B cell (primary cell): ENCODE measurements at regions not wholly inside any gene's neighbourhood (a gene's known extent, or its start where the extent isn't known, plus 50 kb on each side); places are given as distances from the start of the nearest gene placed in this dataset.

Experiments
- ATAC-seq: fragments of 200-7000 bp; cut with Tn5 transposase; one replicate; pipeline ENCODE4 v1.10.0; 2021; ENCODE audit warnings: low read depth, mild to moderate bottlenecking, moderate number of reproducible peaks, moderate library complexity
- CTCF ChIA-PET: fragments of 350-600 bp; sonication (Branson Sonifier 250); formaldehyde crosslinking; loops from one replicate; lab custom pipeline; 2021; ENCODE audit warnings: antibody characterized with exemption, inconsistent platforms; lab: Charles Lee
- POLR2A ChIA-PET: fragments of 350-600 bp; sonication (Branson Sonifier 250); formaldehyde crosslinking; loops from one replicate; lab custom pipeline; 2021; ENCODE audit warnings: antibody characterized with exemption; lab: Charles Lee
- DNase-seq: peaks from one replicate; pipeline ENCODE4 v3.0.0; 2013
- H2AFZ ChIP-seq: 2 replicates; pipeline ENCODE4 v1.6.1; 2012; ENCODE audit warnings: mild to moderate bottlenecking, low read depth, low read length; ENCODE audit not compliant: insufficient read depth, poor library complexity, severe bottlenecking
- H3K27ac ChIP-seq, 2 donors: 1 replicate in 1 of 2; 2 replicates in 1 of 2; pipeline ENCODE4 v1.5.1; 2012 to 2013; ENCODE audit warnings: low read length in 2 of 2, mild to moderate bottlenecking in 2 of 2, moderate library complexity in 1 of 2
- H3K27me3 ChIP-seq, 4 experiments: fragments of 200-600 bp in 1 of 4; sonication (generic) in 1 of 4; replicated peaks in 1 of 4; 1 replicate in 2 of 4; 2 replicates in 2 of 4; pipeline versions ENCODE4 v1.6.1 to v1.7.0; 2013 to 2016; ENCODE audit warnings: low read length in 3 of 4, mild to moderate bottlenecking in 2 of 4, mixed read lengths in 1 of 4, moderate library complexity in 1 of 4; ENCODE audit not compliant: insufficient read depth in 4 of 4, control insufficient read depth in 3 of 4; ENCODE audit errors: control extremely low read depth in 1 of 4
- H3K36me3 ChIP-seq, 2 experiments: replicated peaks in 1 of 2; 1 replicate in 1 of 2; 2 replicates in 1 of 2; pipeline versions ENCODE4 v1.6.1 to v1.7.1; 2013; ENCODE audit warnings: low read length in 1 of 2; ENCODE audit not compliant: insufficient read depth in 2 of 2, control insufficient read depth in 1 of 2; ENCODE audit errors: control extremely low read depth in 1 of 2, extremely low read depth in 1 of 2
- H3K4me1 ChIP-seq, 2 donors: fragments of 200-600 bp in 1 of 2; sonication (generic) in 1 of 2; 1 replicate in 1 of 2; 2 replicates in 1 of 2; pipeline versions ENCODE4 v1.5.1 to v1.6.1; 2013 to 2017; ENCODE audit warnings: low read length in 2 of 2; ENCODE audit not compliant: control insufficient read depth in 2 of 2, insufficient read depth in 2 of 2
- H3K4me2 ChIP-seq: replicated peaks from 2 replicates; pipeline ENCODE3; 2012; ENCODE audit warnings: mild to moderate bottlenecking, low read depth, low read length; ENCODE audit not compliant: poor library complexity, severe bottlenecking
- H3K4me3 ChIP-seq, 5 experiments: fragments of 200-600 bp in 1 of 5; sonication (generic) in 1 of 5; 1 replicate in 3 of 5; 2 replicates in 2 of 5; pipeline versions ENCODE4 v1.5.1 to v1.7.0; 2011 to 2016; ENCODE audit warnings: low read length in 4 of 5, mild to moderate bottlenecking in 4 of 5, low read depth in 2 of 5, control low read depth in 1 of 5, moderate library complexity in 1 of 5; ENCODE audit not compliant: insufficient read depth in 1 of 5; ENCODE audit errors: control extremely low read depth in 1 of 5, extremely low read depth in 1 of 5
- H3K79me2 ChIP-seq: fragments of 200-600 bp; sonication (generic); one replicate; pipeline ENCODE4 v1.6.0; 2016; ENCODE audit warnings: low read length; ENCODE audit not compliant: control insufficient read depth, insufficient read depth
- H3K9ac ChIP-seq: fragments of 200-600 bp; sonication (generic); 2 replicates; pipeline ENCODE4 v1.6.1; 2017; ENCODE audit warnings: mild to moderate bottlenecking, low read length, moderate library complexity
- H3K9me3 ChIP-seq, 3 donors: one replicate each; pipeline versions ENCODE4 v1.6.1 to v1.7.1; 2013; ENCODE audit warnings: low read length in 2 of 3; ENCODE audit not compliant: control insufficient read depth in 2 of 3, insufficient read depth in 1 of 3; ENCODE audit errors: control extremely low read depth in 1 of 3
- H4K20me1 ChIP-seq: 2 replicates; pipeline ENCODE4 v1.6.0; 2012; ENCODE audit warnings: mild to moderate bottlenecking, low read length; ENCODE audit not compliant: insufficient read depth, control insufficient read depth, poor library complexity, severe bottlenecking
- H3K27ac Mint-ChIP-seq: one replicate; pipeline ENCODE4 v1.8.0; 2021; ENCODE audit warnings: mixed read lengths
- H3K27me3 Mint-ChIP-seq: one replicate; pipeline ENCODE4 v1.8.0; 2021; ENCODE audit warnings: mixed read lengths
- H3K4me1 Mint-ChIP-seq: one replicate; pipeline ENCODE4 v1.8.0; 2021; ENCODE audit warnings: mixed read lengths
- H3K4me3 Mint-ChIP-seq: one replicate; pipeline ENCODE4 v1.8.0; 2021; ENCODE audit warnings: mixed read lengths
- H3K9me3 Mint-ChIP-seq: one replicate; pipeline ENCODE4 v1.8.0; 2022; ENCODE audit warnings: mixed read lengths; ENCODE audit not compliant: insufficient read depth
- EZH2 ChIP-seq: IDR thresholded peaks from 2 replicates; pipeline ENCODE4 v1.6.1; 2012; ENCODE audit warnings: borderline replicate concordance, low read depth, mild to moderate bottlenecking, moderate library complexity, low read length; ENCODE audit not compliant: insufficient read depth, poor library complexity, severe bottlenecking
- WGBS: methylation state at CpG from one replicate; pipeline ENCODE4 v1.1.5; 2013; ENCODE audit warnings: missing lambda C conversion rate; ENCODE audit not compliant: insufficient coverage; 5-methylcytosine and 5-hydroxymethylcytosine counted together
- intact Hi-C: fragments of 100-400 bp; cut with micrococcal nuclease; formaldehyde crosslinking; loops from one replicate; pipeline ENCODE4 v1.10.0; 2022
- TF ChIP-seq, protein P1 (sequence below): fragments of 200-600 bp; IDR thresholded peaks from one replicate; pipeline ENCODE4 v1.8.0; 2022; ENCODE audit warnings: antibody characterized with exemption, mild to moderate bottlenecking

DNA sequence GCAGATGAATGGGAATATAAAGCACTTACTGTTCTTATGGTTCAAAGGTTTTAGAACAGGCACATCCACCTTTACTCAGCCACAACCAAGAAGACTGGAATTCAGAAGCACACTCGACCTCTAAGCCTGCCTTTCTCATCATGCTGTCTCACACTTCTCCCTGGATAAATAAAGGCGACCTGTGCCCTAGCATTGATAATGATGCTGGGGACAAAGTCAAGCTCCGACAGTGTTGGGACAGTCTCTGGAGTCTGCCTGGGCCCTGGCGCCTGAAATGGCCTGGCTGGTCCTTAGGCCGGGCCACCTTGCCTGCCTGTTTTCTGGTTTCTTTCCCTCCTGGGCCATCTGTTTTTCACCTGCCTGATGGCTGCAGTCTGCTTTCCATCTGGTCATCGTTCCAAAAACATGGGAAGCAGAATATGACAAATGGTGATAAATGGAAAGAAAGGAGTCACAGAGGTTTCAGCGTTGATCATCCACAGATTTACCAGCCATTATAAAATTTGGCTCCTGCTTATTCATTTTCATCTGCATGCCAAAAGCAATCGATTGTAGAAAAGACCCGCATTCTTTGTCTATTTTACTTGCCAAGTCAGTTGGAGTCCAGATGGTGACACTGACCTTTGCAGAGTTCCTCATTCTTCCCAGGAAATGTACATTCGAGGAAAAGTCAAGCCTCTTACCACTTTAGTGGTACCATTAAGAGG is 91.2 kb upstream of the KCNJ15 start:
- H3K4me1 Mint-ChIP-seq = no peaks in the 10 kb centered on the region
- no peak overlapping the region for H3K27ac Mint-ChIP-seq
- H3K9me3 Mint-ChIP-seq = no peaks in the 10 kb centered on the region
- Histone ChIP-seq H3K4me2 (no peak overlapping the region), H3K27ac (no peak overlapping the region), H2AFZ (no peak overlapping the region), H3K79me2 (no peaks in the 10 kb centered on the region), H3K36me3 (no peaks in the 10 kb centered on the region), H3K9me3 (no peaks in the 10 kb centered on the region), H4K20me1 (no peaks in the 10 kb centered on the region), H3K4me1 (no peaks in the 10 kb centered on the region), H3K4me3 (no peak overlapping the region), H3K9ac (no peak overlapping the region), H3K27me3 (no peaks in the 10 kb centered on the region)
- ChIA-PET POLR2A (no interaction called here), CTCF (no interaction called here)
- WGBS = 96% methylated on average over 6 of the region's 10 CpGs
- ATAC-seq = no peak
- TF ChIP-seq, protein P1, sequence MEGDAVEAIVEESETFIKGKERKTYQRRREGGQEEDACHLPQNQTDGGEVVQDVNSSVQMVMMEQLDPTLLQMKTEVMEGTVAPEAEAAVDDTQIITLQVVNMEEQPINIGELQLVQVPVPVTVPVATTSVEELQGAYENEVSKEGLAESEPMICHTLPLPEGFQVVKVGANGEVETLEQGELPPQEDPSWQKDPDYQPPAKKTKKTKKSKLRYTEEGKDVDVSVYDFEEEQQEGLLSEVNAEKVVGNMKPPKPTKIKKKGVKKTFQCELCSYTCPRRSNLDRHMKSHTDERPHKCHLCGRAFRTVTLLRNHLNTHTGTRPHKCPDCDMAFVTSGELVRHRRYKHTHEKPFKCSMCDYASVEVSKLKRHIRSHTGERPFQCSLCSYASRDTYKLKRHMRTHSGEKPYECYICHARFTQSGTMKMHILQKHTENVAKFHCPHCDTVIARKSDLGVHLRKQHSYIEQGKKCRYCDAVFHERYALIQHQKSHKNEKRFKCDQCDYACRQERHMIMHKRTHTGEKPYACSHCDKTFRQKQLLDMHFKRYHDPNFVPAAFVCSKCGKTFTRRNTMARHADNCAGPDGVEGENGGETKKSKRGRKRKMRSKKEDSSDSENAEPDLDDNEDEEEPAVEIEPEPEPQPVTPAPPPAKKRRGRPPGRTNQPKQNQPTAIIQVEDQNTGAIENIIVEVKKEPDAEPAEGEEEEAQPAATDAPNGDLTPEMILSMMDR = no peak
- no peak for TF ChIP-seq EZH2
- no peak overlapping the region for H3K4me3 Mint-ChIP-seq
- H3K27me3 Mint-ChIP-seq = peaks cover 4% of the 10 kb centered on the region
- DNase-seq = no peak
- intact Hi-C loops = no loop called here

DNA sequence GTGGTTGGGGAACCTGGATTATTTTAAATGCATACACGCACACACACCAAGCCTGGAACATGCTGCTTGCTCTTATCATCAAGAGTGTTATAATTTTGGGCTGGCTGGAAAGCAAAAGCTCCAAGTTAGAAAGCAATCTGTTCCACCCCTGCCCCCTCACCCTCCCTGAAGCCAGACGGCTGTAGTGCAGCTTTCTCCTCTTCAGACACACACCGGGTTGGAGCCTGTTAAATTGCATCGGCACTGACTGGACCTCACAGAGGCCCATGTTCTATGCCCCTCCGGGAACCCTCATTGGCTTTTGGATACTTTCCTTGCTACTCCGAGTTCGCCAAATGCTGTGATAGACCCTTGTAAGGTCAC is 90.6 kb upstream of the KCNJ15 start:
- Mint-ChIP-seq H3K27me3 (peaks cover 1% of the 10 kb centered on the region), H3K4me3 (no peak overlapping the region), H3K9me3 (no peaks in the 10 kb centered on the region), H3K27ac (no peak overlapping the region), H3K4me1 (no peaks in the 10 kb centered on the region)
- Histone ChIP-seq H3K36me3 (no peaks in the 10 kb centered on the region), H3K79me2 (no peaks in the 10 kb centered on the region), H3K27ac (no peak overlapping the region), H3K27me3 (no peaks in the 10 kb centered on the region), H3K4me1 (no peaks in the 10 kb centered on the region), H3K9ac (no peak overlapping the region), H2AFZ (no peak overlapping the region), H3K4me2 (no peak overlapping the region), H3K4me3 (no peak overlapping the region), H3K9me3 (no peaks in the 10 kb centered on the region), H4K20me1 (no peaks in the 10 kb centered on the region)
- TF ChIP-seq, protein P1 = no peak
- no peak for TF ChIP-seq EZH2
- ChIA-PET CTCF (no interaction called here), POLR2A (no interaction called here)
- ATAC-seq (no peak), DNase-seq (no peak)
- WGBS = 88% methylated on average over 4 of the region's 7 CpGs
- intact Hi-C loops = no loop called here
